BJ (cell line): ENCODE measurements at regions not wholly inside any gene's neighbourhood (a gene's known extent, or its start where the extent isn't known, plus 50 kb on each side); places are given as distances from the start of the nearest gene placed in this dataset.

Source experiments
- CTCF ChIA-PET: fragments of 350-600 bp; formaldehyde crosslinking; extraction: SDS; loops from one replicate; lab custom pipeline; 2021; ENCODE audit warnings: antibody characterized with exemption, inconsistent platforms; lab: Yijun Ruan, JAX
- POLR2A ChIA-PET: fragments of 300-600 bp; sonication (Branson Sonifier 250); formaldehyde crosslinking; extraction: SDS; loops from one replicate; lab custom pipeline; 2021; ENCODE audit warnings: antibody characterized with exemption; lab: Charles Lee
- DNase-seq: peaks from one replicate; pipeline ENCODE4 v3.0.0-alpha.2; 2011; ENCODE audit warnings: low read depth
- H3K27me3 ChIP-seq: 2 replicates; pipeline ENCODE4 v1.6.0; 2011; ENCODE audit warnings: low read length; ENCODE audit not compliant: control insufficient read depth, insufficient read depth
- H3K36me3 ChIP-seq: 2 replicates; pipeline ENCODE4 v1.5.1; 2011; ENCODE audit warnings: low read length; ENCODE audit not compliant: control insufficient read depth, insufficient read depth
- H3K4me3 ChIP-seq: 2 replicates; pipeline ENCODE4 v1.5.1; 2011; ENCODE audit warnings: low read depth, mild to moderate bottlenecking, control low read depth, low read length
- TF ChIP-seq, protein P1 (sequence below): IDR thresholded peaks from 2 replicates; pipeline ENCODE4 v1.5.1; 2011; ENCODE audit warnings: low read depth, mild to moderate bottlenecking, control low read depth, inconsistent platforms, low read length, moderate library complexity; ENCODE audit not compliant: insufficient read depth

DNA sequence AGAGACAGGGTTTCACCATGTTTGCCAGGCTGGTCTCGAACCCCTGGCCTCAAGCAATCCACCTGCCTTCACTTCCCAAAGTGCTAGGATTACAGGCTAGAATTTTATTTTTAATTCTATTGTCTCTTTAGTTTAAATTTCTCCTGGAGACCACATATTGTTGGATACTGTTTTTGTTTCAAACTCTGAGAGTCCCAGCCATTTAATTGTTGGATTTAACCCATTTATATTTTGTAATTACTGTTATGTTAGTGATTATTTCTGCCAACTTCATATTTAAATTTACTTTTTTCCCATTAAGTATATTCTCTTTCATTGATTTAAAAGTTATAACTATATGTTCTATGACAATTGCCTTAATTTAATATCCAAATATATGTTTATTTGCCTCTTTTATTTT lies 185.6 kb downstream of the ZNF248 start:
- H3K27me3 ChIP-seq, result no peaks in the 10 kb centered on the region
- POLR2A ChIA-PET, result no interaction called here
- CTCF ChIA-PET, result no interaction called here
- no peak overlapping the region for H3K4me3 ChIP-seq
- TF ChIP-seq, protein P1, sequence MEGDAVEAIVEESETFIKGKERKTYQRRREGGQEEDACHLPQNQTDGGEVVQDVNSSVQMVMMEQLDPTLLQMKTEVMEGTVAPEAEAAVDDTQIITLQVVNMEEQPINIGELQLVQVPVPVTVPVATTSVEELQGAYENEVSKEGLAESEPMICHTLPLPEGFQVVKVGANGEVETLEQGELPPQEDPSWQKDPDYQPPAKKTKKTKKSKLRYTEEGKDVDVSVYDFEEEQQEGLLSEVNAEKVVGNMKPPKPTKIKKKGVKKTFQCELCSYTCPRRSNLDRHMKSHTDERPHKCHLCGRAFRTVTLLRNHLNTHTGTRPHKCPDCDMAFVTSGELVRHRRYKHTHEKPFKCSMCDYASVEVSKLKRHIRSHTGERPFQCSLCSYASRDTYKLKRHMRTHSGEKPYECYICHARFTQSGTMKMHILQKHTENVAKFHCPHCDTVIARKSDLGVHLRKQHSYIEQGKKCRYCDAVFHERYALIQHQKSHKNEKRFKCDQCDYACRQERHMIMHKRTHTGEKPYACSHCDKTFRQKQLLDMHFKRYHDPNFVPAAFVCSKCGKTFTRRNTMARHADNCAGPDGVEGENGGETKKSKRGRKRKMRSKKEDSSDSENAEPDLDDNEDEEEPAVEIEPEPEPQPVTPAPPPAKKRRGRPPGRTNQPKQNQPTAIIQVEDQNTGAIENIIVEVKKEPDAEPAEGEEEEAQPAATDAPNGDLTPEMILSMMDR, result no peak
- DNase-seq, result no peak
- H3K36me3 ChIP-seq, result no peaks in the 10 kb centered on the region

DNA sequence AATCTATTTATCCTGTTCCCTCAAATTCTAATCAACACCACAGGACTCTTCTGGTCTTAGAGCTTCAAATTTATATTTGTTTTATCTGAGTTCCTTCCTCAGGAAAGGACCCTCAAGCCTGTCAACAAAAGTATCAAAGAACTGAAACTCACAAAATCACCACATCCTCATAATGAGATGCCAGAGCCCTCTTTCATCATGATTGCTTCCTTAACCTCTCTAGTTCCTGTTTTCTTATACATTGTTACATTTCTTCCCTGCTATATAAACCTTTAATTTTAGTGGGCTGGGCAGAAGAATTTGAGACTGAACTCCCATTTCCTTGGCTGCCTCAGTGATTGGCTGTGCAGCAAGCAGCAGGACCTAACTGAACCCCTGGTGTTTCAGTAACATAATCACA lies 189.7 kb downstream of the ZNF248 start:
- Histone ChIP-seq H3K36me3 (no peaks in the 10 kb centered on the region), H3K27me3 (no peaks in the 10 kb centered on the region), H3K4me3 (no peak overlapping the region)
- TF ChIP-seq, protein P1, result no peak
- CTCF ChIA-PET, result no interaction called here
- no peak for DNase-seq
- POLR2A ChIA-PET, result no interaction called here

DNA sequence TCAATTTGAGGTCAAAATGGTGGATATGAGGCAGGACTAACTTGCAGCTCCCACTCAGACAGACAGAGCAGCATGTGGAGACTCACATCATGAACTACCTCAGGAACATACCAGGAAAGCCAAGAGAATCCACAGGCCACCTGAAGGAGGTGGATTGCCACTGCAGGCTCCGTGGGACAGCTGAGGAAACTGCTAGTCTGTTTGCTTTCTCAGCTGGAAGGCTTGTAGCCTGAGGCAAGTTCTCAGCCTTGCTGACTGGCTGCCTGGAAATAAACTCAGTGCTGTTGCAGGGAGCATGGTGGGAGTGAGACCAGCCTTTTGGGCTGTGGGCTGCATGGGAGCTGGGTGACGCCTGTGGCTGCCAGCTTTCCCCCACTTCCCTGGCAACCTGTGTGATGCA lies 202.9 kb downstream of the ZNF248 start:
- TF ChIP-seq, protein P1, result no peak
- ChIA-PET POLR2A (no interaction called here), CTCF (no interaction called here)
- H3K36me3 ChIP-seq, result no peaks in the 10 kb centered on the region
- H3K4me3 ChIP-seq, result no peak overlapping the region
- no peak for DNase-seq
- no peaks in the 10 kb centered on the region for H3K27me3 ChIP-seq

DNA sequence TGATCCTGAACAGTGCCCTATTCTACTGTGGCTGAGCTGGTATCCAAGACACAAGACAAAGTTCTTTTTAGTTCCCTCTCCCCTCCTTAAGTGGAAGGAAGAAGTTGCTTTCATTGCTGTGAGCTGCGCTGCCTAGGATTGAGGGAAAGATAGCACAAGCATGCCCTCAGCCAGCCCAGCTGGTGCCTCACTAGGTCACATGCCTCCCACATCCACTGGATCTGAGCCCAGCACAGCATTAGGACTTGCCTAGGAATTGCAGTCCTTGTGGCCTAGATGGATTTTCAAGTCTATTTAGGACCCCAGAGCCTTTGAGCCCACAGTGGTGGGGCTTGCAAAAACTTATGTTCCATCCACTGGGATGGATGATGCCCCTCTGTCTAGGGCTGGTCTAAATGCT lies 214.2 kb downstream of the ZNF248 start:
- H3K27me3 ChIP-seq, result no peaks in the 10 kb centered on the region
- no peaks in the 10 kb centered on the region for H3K36me3 ChIP-seq
- DNase-seq, result no peak
- POLR2A ChIA-PET, result no interaction called here
- H3K4me3 ChIP-seq, result no peak overlapping the region
- TF ChIP-seq, protein P1, result no peak
- CTCF ChIA-PET, result no interaction called here

- POLR2A ChIA-PET, result no interaction called here
- Histone ChIP-seq H3K27me3 (no peaks in the 10 kb centered on the region), H3K36me3 (no peaks in the 10 kb centered on the region), H3K4me3 (no peak overlapping the region)
- CTCF ChIA-PET, result no interaction called here
- no peak for DNase-seq
- TF ChIP-seq, protein P1, result no peak
Measured at GRCh38 chr10:37640301-37640700, 217.1 kb downstream of the ZNF248 start.
